LoVo (cell line): ENCODE measurements at regions not wholly inside any gene's neighbourhood (a gene's known extent, or its start where the extent isn't known, plus 50 kb on each side); places are given as distances from the start of the nearest gene placed in this dataset.
A peak's percentile ranks its signal among the peaks of the same experiment; 100 is the strongest.

Experiments
- DNase-seq: peaks from one replicate; pipeline ENCODE4 v3.0.0-alpha.2; 2016; ENCODE audit warnings: low spot score

DNA sequence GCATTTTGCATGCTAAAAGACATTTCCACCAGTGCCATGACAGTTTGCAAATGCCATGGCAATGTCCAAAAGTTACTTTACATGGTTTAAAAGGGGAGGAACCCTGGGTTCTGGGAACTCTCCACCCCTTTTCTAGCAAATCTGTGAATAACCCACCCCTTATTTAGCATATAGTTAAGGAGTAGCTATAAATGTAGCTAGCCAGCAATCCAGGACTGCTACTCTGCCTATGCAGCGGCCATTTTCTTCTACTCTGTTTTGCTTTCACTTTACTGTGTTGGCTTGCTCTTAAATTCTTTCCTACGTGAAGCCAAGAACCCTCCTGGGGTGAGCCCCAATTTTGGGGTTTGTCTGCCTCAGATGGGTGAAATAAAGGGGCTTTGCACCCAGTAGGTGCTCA, 141.0 kb downstream of the PTPN11 start:
- no peak for DNase-seq

DNA sequence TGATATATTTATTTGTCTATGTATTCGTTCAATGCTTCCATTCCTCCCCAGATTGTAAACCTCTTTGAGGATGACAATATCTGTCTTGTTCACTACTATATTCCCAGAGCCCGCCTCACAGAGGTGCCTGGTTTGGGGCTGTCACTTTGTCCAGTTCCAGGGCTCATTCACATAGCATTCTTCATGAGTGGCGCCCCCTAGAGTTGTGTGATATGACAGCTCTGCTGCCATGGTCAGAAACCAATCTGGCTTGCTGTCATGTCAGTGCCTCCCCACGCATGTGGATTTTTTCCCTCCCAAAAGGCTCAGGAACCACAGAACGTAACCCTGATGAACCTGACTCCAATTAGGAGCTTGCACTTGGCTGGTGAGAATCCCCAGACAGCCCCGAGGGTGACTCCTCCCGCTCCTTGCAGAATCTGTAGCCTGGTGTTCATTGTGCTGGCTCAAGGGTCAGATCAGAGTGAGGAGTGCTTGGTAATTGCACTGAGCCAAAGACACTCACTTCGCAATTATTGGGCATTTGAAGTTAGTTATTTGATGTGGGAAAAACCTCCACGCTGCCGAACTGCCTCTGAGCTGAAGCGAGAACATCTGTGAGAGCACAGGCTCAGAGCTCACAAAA, 145.5 kb downstream of the PTPN11 start:
- DNase-seq = no peak

DNA sequence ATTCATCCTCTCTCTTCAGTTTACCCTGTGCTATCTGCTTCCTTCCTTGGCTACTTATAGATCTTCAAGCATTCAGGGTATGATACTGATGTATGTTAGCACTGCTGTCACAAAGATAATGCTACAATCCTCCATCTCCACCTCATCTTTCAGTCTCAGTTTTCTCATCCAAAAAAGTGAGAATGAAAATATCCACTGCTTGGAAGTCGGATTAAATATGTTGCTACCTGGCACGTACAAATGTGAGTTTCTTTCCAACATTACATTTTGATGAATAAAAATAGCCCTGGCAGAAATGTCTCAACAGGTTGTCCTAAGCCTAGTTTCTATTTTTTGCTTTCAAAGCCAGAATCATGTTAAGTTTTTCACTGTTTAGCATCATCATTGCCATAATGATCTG, 149.9 kb downstream of the PTPN11 start:
- no peak for DNase-seq

DNA sequence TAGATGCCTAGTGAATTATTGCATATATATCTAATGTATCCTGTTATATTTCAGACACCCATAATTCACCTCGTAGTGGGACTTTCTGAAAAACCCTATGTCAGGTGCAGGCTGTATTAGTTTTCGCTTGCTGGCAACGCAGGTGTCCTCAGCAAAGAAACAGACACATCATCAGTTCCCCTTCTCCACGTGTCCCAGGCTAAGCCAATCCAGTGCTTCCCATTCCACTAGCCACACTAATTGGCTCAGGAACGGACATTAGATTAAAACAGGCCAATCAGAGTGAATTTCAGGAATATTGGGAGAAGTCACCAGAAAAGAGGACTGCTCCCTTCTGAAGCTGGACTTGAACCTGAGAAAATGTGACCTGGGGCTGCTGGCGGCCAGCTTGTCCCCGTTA, 151.3 kb downstream of the PTPN11 start:
- DNase-seq = no peak

DNA sequence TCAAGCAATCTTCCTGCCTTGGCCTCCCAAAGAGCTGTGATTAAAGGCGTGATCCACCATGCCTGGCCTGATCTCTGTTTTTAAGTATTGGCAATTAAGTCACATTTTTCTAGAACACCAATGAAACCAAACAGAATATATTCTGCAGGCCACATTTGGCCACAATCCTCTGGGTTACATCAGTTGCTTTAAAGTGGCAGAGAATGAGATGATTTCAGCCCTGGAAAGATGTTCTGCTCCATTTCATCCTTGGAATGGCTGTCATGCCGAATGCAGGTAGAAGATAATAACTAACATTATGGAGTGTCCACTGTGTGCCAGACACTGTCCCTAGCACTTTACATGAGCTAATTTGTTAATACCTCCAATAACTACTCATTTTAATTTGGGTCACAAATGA, 154.4 kb downstream of the PTPN11 start:
- no peak for DNase-seq

DNA sequence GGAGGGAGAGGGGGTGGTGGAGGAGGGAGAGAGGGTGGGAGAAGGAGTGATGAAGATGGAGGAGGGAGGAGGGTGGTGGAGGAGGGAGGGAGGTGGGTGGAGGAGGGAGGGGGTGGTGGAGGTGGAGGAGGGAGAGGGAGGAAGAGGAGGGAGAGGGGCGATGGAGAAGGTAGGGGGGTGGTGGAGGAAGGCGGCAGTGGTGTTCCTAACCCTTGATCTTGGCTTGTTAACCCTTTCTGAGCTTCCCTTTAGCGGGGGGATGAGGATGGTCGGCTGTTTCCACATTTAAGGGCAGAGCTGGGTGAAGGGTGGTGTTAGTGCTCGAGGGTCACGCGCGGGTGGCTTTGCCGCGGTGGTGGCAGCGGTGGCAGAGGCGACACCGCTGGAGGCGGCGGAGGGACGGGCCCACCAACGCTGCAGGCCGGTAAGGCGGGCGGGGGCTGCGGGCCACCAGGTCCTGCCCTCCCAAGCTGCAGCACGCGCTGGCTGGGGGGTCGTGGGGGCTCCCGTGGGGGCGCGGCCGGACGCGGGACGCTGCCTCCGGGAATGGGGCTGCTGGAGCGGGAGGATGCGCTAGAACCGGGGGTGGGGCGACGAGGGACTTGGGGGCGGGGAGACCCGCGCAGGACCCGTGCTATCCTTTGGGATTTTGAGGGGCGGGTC, 156.3 kb downstream of the PTPN11 start:
- DNase-seq = no peak

DNA sequence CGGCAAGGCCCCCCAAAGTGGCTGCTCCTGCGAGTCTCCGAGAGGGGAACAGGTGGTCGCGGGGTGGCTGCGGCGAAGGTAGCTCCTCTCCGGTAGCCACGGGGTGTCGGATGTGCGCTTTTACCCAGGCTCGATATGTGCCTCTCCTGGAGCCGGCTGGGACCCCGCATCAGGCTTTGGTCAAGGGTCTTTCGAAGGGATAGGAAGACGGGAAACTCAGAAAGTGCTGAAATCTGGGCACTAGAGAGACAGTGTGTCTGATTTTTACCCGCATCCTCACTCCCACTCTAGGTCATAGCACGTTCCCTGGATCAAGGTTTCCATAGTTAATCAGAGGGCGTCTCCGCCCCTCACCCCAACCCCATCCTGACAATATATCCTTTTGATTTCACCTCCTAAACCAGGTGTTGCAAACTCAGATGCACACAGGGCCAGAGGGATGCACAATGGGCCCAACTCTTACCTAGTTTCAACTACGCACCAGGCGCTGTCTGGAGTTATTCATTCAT, 156.9 kb downstream of the PTPN11 start:
- DNase-seq = no peak

DNA sequence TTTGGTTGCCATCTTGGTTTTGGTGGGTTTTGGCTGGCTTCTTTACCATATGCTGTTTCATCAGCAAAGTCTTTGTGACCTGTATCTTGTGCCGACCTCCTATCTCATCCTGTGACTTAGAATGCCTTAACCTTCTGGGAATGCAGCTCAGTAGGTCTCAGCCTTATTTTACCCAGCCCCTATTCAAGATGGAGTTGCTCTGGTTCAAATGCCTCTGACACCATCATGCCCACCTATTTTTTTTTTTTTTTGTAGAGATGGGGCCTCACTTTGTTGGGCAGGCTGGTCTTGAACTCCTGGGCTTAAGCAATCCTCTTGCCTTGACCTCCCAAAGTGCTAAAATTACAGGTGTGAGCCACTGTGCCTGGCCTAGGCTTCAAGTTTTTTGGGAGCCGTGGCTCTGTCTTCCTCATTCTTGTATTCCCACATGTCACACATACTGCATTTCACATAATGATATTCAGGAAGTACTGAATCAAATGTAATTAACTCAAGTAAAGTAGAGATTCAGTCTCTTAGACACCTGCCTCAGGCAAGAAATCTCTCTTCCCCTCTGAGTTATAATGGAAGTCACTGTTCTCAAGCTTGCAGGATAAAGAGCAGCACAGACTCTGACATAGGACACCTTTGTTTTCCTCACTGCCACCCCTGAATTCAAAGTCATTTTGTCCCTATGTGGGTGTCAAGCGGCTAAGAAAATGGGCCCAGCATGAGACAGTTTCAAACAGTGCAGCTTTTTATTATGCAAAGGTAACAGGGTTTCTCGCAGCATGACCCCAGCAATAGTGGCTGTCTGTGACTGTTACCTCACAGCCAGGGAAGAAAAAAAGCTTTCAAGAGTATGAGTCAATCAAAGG, 159.0 kb downstream of the PTPN11 start:
- no peak for DNase-seq

DNA sequence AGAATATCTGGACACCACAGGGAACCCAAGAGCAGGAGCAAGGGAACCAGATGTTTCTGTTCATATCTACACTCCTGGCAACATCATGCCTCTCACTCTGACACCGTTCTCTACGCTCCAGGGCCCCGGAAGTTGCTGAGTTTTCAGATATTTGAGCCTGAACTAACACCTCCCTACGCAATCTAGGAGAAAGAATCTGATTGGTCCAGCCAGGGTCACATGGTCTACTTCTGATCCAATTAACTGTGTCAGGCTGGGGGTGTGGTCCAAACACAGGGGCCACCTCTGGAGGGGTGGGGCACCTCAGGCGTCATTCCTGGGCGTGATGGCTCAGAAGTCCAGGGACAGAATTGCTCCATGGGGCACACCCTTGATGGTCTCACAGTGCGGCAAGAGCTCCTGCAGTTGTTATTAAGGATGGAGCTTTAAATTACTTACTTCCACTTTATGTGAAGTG, 165.5 kb downstream of the PTPN11 start:
- DNase-seq = peak; percentile 9

DNA sequence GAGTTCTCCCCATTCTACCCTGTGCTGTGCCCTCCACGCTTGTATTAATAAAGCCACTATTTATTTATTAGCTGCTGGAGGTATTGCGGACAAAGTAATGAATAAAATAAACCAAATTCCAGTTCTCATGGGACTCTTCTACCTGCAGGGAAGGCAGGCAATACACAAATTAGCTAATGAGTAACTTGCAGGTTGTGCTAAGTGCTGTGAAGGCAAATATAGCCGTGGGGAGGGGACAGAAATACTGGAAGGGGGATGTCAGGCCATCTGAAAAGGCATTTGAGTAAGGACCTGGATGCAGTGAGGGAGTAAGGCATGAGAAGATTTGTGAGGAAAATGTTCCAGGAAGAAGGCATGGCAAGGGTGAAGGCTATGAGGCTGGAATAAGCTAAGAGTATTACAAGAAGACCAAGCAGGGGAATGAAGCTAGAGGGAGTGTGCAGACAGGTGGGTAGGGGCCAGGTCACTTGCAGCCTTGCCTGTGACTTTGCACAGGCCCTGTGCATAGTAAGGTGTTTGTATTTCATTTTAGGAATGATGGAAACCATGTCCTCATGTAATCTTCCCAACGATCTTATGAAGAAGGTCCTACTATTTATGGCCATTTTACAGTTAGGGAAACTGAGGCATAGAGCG, 167.5 kb downstream of the PTPN11 start:
- no peak for DNase-seq

DNA sequence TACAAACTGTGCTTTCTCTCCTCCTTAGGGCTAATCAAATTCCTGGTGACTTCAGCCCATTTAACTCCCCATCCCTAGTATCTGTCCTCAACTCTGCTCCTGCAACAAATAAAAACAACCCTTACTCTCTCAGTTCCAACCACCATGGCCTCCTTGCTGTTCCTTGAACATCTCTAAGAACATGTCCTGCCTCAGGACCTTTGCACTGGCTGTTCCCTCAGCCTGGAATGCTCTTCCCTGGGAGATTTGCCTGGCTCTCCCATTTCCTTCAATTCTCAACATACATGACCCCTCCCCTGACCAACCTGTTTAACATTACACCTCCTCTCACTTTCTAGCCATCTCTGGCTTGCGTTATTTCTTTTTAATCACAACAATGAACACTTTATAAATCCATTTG, 170.5 kb downstream of the PTPN11 start:
- no peak for DNase-seq

DNA sequence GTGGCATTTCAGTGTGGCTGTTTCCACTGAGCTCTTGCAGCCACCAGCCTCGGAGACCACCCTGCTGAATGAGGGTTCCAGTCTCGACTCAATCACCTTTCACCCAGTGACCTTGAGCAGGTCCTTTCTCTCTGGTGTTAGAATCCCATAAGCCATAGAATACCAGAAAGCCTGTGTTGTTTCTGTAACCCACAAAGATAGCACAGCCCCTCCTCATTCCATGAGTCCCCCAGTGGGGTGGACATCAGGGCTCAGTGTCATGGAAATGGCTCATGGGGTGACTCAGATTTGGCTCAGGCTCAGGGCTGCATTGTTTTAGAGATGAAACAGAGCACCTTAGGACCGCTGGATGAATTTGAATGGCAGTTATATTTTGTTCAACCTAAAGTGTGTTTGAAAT, 171.5 kb downstream of the PTPN11 start:
- DNase-seq = no peak

DNA sequence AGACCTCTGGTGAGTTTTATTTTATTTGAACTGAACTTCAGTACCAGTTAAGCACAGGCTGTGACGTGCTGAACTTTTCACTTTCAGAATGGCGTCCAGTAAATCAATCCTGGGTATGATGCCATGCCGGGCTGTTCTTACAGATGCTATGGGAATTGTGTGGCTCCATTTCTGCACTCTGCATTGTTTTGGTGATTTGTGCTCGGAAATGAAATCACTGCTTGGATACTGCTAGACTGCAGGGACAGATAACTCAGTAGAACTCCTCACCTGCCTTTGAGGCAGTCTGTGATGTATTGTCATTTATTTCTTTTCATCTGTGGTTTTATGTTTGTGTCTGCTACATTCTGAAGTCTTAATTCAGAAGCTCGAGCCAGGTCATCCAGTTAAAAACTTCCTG, 172.7 kb downstream of the PTPN11 start:
- no peak for DNase-seq

DNA sequence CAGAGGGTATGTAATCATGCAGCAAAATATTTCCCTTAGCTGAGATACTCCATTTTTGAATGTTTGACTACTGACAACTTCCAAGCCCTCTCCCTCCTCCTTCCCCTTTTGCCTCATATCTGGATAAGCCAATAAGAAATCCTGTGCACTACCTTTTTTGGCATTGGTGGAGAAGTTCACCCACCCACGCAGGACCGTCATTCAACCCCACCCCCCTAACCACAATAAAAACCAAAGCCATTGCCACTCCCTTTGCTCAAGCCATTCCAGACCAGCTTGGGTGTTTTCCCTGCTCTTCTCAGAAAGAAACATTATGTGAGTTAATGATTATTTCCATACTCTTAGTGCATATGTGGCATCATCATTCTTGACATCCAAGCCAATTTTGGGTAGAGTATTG, 176.7 kb downstream of the PTPN11 start:
- no peak for DNase-seq

DNA sequence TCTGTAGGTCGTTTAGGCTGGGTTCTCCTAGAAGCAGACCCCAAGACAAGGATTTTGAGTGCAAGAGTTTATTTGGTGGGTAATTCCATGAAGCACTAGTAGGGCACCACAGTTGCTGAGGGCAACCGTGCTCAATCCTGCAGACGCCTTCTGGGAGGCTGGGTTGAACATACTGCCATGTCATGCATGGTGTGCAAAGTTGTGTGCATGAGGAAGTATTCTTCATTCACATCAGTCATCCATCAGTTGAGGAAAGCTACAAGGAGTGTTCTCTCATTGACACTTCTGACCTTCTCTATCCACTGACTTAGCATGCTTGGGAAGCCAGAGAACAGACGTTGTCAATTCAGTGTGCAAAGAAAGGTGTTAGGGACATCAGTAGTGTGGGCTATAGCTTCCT, 179.2 kb downstream of the PTPN11 start:
- DNase-seq = no peak

DNA sequence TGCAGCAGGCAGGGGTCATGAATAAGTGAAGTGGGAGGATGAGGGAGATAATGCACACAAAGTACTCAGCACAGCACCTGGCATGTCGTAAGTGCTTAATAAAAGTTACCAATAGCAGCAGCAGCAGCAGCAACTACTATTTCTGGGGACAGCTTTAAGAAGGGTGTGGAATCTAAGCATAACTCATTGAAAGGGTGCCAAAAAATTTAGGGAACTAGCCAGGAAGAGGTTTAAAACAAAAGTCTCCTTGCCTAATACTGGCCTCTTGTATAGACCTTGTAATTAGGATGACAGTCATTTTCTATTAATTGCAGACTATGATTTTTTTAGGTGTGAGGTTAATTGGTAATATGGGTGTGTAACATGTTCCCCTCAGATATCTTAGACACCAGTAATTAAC, 179.9 kb downstream of the PTPN11 start:
- DNase-seq = no peak

DNA sequence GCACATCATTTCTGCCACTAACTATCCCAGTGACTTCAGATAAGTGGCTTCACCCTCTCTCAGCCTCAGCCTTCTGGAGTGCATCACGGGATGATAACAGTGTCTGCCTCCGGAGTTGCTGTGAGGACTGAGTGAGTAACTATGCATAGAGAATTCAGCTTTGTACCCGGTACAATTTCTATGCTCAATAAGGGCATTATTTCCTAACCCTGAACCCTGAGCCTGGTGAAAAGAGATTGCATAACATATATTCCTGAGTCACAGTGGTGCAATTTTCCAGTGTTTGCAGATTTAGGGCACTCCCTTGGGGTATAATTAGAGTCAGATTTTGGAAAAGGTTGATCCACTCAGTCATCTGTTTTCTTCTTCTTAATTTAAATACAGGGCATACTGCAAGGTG, 181.1 kb downstream of the PTPN11 start:
- no peak for DNase-seq

DNA sequence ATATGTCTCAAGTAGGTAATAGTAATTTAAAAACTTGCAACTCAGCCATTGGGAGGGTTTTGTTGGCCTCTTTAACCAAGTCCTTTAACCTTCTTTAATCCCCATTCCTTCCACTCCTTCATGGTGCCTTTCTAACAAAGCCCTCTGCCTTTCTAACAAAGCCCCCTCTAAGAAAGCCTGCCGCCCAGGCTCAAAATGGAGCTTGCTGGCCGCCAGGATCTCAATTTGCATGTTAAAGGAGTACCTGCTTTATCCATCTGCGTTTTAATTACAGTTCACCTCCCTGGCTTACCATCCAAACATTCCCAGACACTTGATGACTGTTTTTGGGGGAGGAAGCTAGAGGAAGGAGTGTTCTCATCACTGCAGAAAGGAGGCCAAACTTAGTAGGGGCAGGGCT, 183.4 kb downstream of the PTPN11 start:
- no peak for DNase-seq

DNA sequence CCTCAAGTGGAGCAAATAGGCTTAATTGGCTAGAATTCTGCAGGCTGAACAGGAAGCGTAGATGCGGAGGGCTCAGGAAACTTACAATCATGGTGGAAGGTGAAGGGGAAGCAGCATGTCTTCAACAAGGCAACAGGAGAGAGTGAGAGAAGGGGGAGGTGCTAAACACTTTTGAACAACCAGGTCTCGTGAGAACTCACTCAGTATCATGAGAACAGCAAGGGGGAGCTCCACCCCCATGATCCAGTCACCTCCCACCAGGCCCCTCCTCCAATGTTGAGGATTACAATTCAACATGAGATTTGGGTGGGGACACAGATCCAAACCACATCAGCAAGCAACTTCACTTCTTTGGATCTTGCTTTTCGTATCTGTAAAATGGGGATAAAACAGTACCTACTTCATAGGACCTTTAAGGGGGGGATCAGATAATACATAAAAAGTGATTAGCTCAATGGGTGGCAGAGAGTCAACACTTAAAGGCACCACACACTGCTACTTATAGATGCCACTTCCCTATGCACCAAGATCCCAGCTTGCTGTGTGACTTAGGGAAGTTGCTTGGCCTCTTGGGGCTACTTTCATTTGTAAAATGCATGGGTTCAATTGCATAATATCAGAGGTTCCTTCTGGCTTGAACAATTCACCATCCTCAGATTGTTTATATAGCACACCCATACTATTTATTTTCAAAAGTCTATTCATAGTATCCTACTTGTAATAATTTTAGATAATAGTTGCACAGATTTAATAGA, 184.8 kb upstream of the RPH3A start:
- no peak for DNase-seq

DNA sequence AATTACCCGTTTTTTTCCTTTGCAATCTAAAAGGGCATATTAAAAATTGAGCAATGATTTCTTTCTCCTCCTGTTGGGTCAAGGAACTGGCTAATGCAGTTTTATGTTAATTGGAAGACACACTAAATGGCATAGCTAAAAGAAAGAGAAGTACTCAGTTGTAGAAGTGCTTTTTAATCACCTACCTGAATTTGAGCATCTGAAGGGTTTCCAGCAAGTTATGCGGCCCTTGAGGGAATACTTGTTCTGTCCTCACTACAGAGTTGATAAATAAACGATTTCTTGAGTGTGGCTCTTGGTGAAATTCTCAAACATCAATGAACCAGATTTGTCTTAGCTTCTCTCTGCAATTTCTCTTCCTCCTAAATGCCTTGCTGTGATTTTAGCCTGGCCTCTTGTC, 184.1 kb upstream of the RPH3A start:
- no peak for DNase-seq

DNA sequence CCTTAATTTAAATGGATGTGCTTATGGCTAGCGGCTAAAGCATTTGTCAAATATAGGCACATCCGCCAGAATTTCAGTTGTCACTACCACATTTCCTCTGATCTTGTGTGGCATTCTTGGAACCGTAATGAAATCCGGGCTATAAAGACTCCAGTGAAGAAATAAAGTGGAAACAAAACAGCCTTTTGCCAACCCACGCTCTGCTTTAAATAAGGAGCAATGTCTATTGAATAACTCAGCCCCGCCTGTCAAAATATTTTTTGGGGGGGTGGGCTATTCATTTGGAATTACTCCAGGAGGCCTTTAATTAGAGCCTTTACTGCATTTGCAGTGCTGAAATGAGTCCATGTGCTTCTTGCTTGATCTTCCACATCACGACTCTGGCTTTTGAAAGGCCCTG, 179.6 kb upstream of the RPH3A start:
- no peak for DNase-seq

DNA sequence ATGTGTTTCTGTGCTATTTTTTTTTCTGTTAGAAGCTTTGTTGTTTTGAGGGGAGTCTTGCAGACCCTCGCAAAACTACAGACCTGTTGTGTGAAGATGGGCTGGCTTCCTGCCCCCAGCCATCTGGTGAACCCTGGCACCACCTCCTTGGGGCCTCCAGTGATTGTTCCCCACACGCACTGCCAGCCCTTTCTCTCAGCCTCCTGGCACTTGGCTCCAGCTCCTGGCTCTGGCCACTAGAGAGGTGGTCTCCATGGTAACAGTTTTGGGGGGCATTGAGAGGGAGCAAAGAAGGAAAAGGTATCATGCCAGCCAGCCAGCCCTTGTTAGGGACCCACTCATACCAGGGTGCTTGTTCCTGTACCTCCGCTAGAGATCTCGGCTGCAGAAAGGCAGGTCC, 176.4 kb upstream of the RPH3A start:
- DNase-seq = no peak
